Suprapubic skin (tissue), 4 donors: ENCODE measurements at regions not wholly inside any gene's neighbourhood (a gene's known extent, or its start where the extent isn't known, plus 50 kb on each side); places are given as distances from the start of the nearest gene placed in this dataset.

Experiments used
- DNase-seq, 2 donors: peaks; one replicate each; pipeline ENCODE4 v3.0.0-alpha.2; 2019; ENCODE audit warnings: low spot score in 2 of 2
- H3K27ac ChIP-seq: fragments of 200-600 bp; sonication (generic); one replicate; pipeline ENCODE4 v1.5.1; 2019
- H3K27me3 ChIP-seq: fragments of 200-600 bp; sonication (generic); one replicate; pipeline ENCODE4 v1.5.1; 2019
- H3K36me3 ChIP-seq: fragments of 200-600 bp; sonication (generic); one replicate; pipeline ENCODE4 v1.5.1; 2019
- H3K4me1 ChIP-seq: fragments of 200-600 bp; sonication (generic); one replicate; pipeline ENCODE4 v1.5.1; 2019
- H3K4me3 ChIP-seq: fragments of 200-600 bp; sonication (generic); one replicate; pipeline ENCODE4 v1.5.1; 2019; ENCODE audit warnings: mild to moderate bottlenecking
- H3K9me3 ChIP-seq: fragments of 200-600 bp; sonication (generic); one replicate; pipeline ENCODE4 v1.5.1; 2019
- CTCF ChIP-seq, 2 donors: fragments of 200-600 bp in 1 of 2; fragments of 450-650 bp in 1 of 2; sonication (generic) in 1 of 2; IDR thresholded peaks; one replicate each; pipeline ENCODE4 v1.5.1; 2016 to 2019; ENCODE audit warnings: antibody characterized with exemption in 2 of 2, mild to moderate bottlenecking in 1 of 2, moderate library complexity in 1 of 2
- EP300 ChIP-seq: sonication (generic); formaldehyde crosslinking; IDR thresholded peaks from one replicate; pipeline ENCODE4 v1.6.1; 2017; ENCODE audit warnings: antibody characterized with exemption
- POLR2A ChIP-seq, 2 donors: fragments of 450-650 bp; IDR thresholded peaks; one replicate each; pipeline ENCODE4 v1.6.1; 2017; ENCODE audit warnings: antibody characterized with exemption in 2 of 2, mild to moderate bottlenecking in 2 of 2, moderate library complexity in 2 of 2
- POLR2AphosphoS5 ChIP-seq, 3 donors: sonication (generic); formaldehyde crosslinking; IDR thresholded peaks; one replicate each; pipeline ENCODE4 v1.6.1; 2017; ENCODE audit warnings: antibody characterized with exemption in 3 of 3
- WGBS: methylation state at CpG from one replicate; pipeline ENCODE4 v1.1.5; 2018; 5-methylcytosine and 5-hydroxymethylcytosine counted together

GRCh38 chr12:58731096-58731495 lies 189.2 kb downstream of the LRIG3 start:
- Histone ChIP-seq H3K27me3 (no peaks in the 10 kb centered on the region), H3K36me3 (no peaks in the 10 kb centered on the region), H3K4me3 (no peak overlapping the region), H3K4me1 (no peaks in the 10 kb centered on the region), H3K9me3 (no peaks in the 10 kb centered on the region), H3K27ac (no peak overlapping the region)
- DNase-seq: no peak
- TF ChIP-seq EP300 (no peak), POLR2AphosphoS5 (IDR thresholded peaks at IDR 0.05) (no peak), POLR2A (IDR thresholded peaks at IDR 0.05) (no peak), CTCF (IDR thresholded peaks at IDR 0.05) (no peak)

- Histone ChIP-seq H3K4me3 (no peak overlapping the region), H3K27me3 (no peaks in the 10 kb centered on the region), H3K27ac (no peak overlapping the region), H3K4me1 (no peaks in the 10 kb centered on the region), H3K36me3 (no peaks in the 10 kb centered on the region), H3K9me3 (no peaks in the 10 kb centered on the region)
- WGBS: 63% methylated on average over 3 of the region's 3 CpGs
- DNase-seq: no peak
- TF ChIP-seq CTCF (IDR thresholded peaks at IDR 0.05) (no peak), EP300 (no peak), POLR2A (IDR thresholded peaks at IDR 0.05) (no peak), POLR2AphosphoS5 (IDR thresholded peaks at IDR 0.05) (no peak)
These were observed 187.4 kb downstream of the LRIG3 start for GRCh38 chr12:58732894-58733293.

- no peak for TF ChIP-seq POLR2AphosphoS5 (IDR thresholded peaks at IDR 0.05)
- DNase-seq: no peak
- Histone ChIP-seq H3K4me3 (no peak overlapping the region), H3K27me3 (no peaks in the 10 kb centered on the region), H3K9me3 (no peaks in the 10 kb centered on the region), H3K27ac (no peak overlapping the region), H3K36me3 (no peaks in the 10 kb centered on the region), H3K4me1 (no peaks in the 10 kb centered on the region)
- 95% methylated on average over 2 of the region's 2 CpGs for WGBS
These were observed 179.1 kb downstream of the LRIG3 start for GRCh38 chr12:58741226-58741625.

GRCh38 chr12:58745348-58746125 lies 174.8 kb downstream of the LRIG3 start:
- 81% methylated on average over 4 of the region's 4 CpGs for WGBS
- H3K4me3 ChIP-seq: no peak overlapping the region
- H3K4me1 ChIP-seq: no peaks in the 10 kb centered on the region
- H3K9me3 ChIP-seq: no peaks in the 10 kb centered on the region
- TF ChIP-seq POLR2AphosphoS5 (IDR thresholded peaks at IDR 0.05): no peak
- no peak for TF ChIP-seq CTCF (IDR thresholded peaks at IDR 0.05)
- H3K27me3 ChIP-seq: no peaks in the 10 kb centered on the region
- H3K27ac ChIP-seq: no peak overlapping the region
- DNase-seq: no peak
- no peaks in the 10 kb centered on the region for H3K36me3 ChIP-seq

GRCh38 chr12:58747533-58747932 lies 172.8 kb downstream of the LRIG3 start:
- Histone ChIP-seq H3K27ac (no peak overlapping the region), H3K4me3 (no peak overlapping the region), H3K9me3 (no peaks in the 10 kb centered on the region), H3K4me1 (no peaks in the 10 kb centered on the region), H3K36me3 (no peaks in the 10 kb centered on the region), H3K27me3 (no peaks in the 10 kb centered on the region)
- DNase-seq: no peak
- TF ChIP-seq POLR2AphosphoS5 (IDR thresholded peaks at IDR 0.05) (no peak), CTCF (IDR thresholded peaks at IDR 0.05) (no peak), EP300 (no peak), POLR2A (IDR thresholded peaks at IDR 0.05) (no peak)
- 80% methylated on average over 2 of the region's 2 CpGs for WGBS

- no peak for TF ChIP-seq CTCF (IDR thresholded peaks at IDR 0.05)
- no peak for TF ChIP-seq EP300
- TF ChIP-seq POLR2A (IDR thresholded peaks at IDR 0.05): no peak
- TF ChIP-seq POLR2AphosphoS5 (IDR thresholded peaks at IDR 0.05): no peak
- Histone ChIP-seq H3K27me3 (no peaks in the 10 kb centered on the region), H3K4me1 (no peaks in the 10 kb centered on the region), H3K27ac (no peak overlapping the region), H3K36me3 (no peaks in the 10 kb centered on the region), H3K4me3 (no peak overlapping the region), H3K9me3 (no peaks in the 10 kb centered on the region)
- no peak for DNase-seq
- 12% methylated on average over 3 of the region's 3 CpGs for WGBS
These were observed 169.8 kb downstream of the LRIG3 start for GRCh38 chr12:58750484-58750883.
